Uterus (tissue), 2 donors: ENCODE measurements at regions not wholly inside any gene's neighbourhood (a gene's known extent, or its start where the extent isn't known, plus 50 kb on each side); places are given as distances from the start of the nearest gene placed in this dataset.

Source experiments
- POLR2A ChIP-seq, 2 donors: fragments of 450-650 bp; IDR thresholded peaks; one replicate each; pipeline ENCODE4 v1.6.1; 2016; ENCODE audit warnings: antibody characterized with exemption in 2 of 2, mild to moderate bottlenecking in 1 of 2, moderate library complexity in 1 of 2
- TF ChIP-seq, protein P1 (sequence below), 4 experiments: fragments of 200-600 bp in 2 of 4; fragments of 450-650 bp in 2 of 4; sonication (generic) in 2 of 4; IDR thresholded peaks; one replicate each; pipeline ENCODE4 v1.5.1; 2016 to 2019; ENCODE audit warnings: antibody characterized with exemption in 4 of 4, mild to moderate bottlenecking in 2 of 4, moderate library complexity in 1 of 4

DNA sequence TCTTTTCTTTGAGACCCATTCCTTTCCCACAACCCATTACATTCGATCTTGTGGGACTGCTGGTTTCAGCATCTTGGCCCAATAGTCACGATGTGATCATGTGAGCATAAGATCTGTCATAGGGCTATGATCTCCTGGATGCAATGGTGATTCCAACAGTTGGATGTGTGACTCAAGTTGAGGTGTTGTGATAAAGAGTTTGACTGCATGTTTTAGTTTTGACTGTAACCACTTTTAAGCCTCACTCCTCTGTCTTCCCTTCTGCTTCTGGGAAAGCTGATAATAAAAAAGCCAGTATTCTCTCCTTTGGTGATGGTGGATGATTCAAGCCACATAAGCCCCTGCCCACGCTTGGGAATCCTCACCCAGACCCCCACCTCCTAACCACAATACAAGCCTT, 117.0 kb upstream of the ASCC3 start:
- TF ChIP-seq, protein P1, sequence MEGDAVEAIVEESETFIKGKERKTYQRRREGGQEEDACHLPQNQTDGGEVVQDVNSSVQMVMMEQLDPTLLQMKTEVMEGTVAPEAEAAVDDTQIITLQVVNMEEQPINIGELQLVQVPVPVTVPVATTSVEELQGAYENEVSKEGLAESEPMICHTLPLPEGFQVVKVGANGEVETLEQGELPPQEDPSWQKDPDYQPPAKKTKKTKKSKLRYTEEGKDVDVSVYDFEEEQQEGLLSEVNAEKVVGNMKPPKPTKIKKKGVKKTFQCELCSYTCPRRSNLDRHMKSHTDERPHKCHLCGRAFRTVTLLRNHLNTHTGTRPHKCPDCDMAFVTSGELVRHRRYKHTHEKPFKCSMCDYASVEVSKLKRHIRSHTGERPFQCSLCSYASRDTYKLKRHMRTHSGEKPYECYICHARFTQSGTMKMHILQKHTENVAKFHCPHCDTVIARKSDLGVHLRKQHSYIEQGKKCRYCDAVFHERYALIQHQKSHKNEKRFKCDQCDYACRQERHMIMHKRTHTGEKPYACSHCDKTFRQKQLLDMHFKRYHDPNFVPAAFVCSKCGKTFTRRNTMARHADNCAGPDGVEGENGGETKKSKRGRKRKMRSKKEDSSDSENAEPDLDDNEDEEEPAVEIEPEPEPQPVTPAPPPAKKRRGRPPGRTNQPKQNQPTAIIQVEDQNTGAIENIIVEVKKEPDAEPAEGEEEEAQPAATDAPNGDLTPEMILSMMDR (IDR thresholded peaks at IDR 0.05), result no peak
- no peak for TF ChIP-seq POLR2A (IDR thresholded peaks at IDR 0.05)
